ENCODE measurements at regions not wholly inside any gene's neighbourhood (a gene's known extent, or its start where the extent isn't known, plus 50 kb on each side); places are given as distances from the start of the nearest gene placed in this dataset.

DNA sequence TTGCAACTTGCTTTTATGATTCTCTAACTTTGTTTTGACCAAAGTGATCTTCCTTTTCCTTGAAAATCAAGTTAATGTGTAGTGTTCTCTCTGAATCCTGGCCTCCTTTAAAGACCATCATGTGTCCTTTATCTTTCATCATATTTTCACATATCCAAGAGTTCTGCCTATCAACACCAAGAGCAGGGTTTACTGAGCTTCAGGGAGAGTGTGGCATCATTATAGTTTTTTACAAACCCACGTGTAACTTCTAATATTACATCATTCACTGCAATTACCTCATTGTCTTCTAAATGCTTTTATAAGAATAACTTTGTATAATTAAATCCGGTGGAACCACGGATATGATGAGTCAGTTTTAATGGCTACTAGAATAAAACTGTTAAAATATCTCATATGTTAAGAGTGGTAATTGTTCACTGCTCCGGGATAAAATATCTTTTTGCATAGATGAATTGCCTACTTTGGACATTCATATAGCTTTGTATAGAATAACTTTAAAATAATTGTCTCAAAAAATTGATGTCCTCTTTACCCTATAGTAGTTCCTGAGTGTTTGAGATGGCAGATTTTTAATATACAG is 248.8 kb upstream of the GRM7 start:
- H3K9ac ChIP-seq (ENCODE audit: insufficient read depth, low read depth, low read length) = no peak overlapping the region
- ATAC-seq (no peak), DNase-seq (ENCODE audit: low spot score) (no peak), FAIRE-seq (no peak)
- H3K4me3 ChIP-seq (replicated peaks in 1 of 3; ENCODE audit: insufficient read depth in 1 of 3, low read depth in 2 of 3, low read length in 3 of 3) = no peak overlapping the region
- H3K4me2 ChIP-seq (ENCODE audit: low read depth, low read length) = no peak overlapping the region
- CTCF ChIA-PET (ENCODE audit: low intra/inter-chr PET ratio, low total read pairs) = no interaction called here
- peaks cover 89% of the 10 kb centered on the region for H3K9me3 ChIP-seq (ENCODE audit: low read length)
- no peaks in the 10 kb centered on the region for H3K4me1 ChIP-seq (ENCODE audit: insufficient read depth, low read length)
- H3K79me2 ChIP-seq (ENCODE audit: insufficient read depth, low read length) = no peaks in the 10 kb centered on the region
- H3K36me3 ChIP-seq (replicated peaks in 1 of 2; ENCODE audit: control insufficient read depth in 1 of 2, insufficient read depth in 2 of 2, low read length in 2 of 2) = no peaks in the 10 kb centered on the region
- no peak for TF ChIP-seq NCOA2 (CRISPR knock-in tag; IDR thresholded peaks at IDR 0.05)
- TF ChIP-seq RXRA (CRISPR knock-in tag; IDR thresholded peaks at IDR 0.05) = no peak
- TF ChIP-seq ZNF264 (CRISPR knock-in tag; IDR thresholded peaks at IDR 0.05) = no peak
- TF ChIP-seq MED13 (CRISPR knock-in tag; IDR thresholded peaks at IDR 0.05) = no peak
- TF ChIP-seq, protein P1, sequence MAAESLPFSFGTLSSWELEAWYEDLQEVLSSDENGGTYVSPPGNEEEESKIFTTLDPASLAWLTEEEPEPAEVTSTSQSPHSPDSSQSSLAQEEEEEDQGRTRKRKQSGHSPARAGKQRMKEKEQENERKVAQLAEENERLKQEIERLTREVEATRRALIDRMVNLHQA (CRISPR knock-in tag; IDR thresholded peaks at IDR 0.05) = no peak
- TF ChIP-seq, protein P2, sequence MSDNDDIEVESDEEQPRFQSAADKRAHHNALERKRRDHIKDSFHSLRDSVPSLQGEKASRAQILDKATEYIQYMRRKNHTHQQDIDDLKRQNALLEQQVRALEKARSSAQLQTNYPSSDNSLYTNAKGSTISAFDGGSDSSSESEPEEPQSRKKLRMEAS (IDR thresholded peaks at IDR 0.05) = no peak
- TF ChIP-seq JUN (CRISPR knock-in tag; IDR thresholded peaks at IDR 0.05) = no peak
- no peak for TF ChIP-seq THYN1 (CRISPR knock-in tag; IDR thresholded peaks at IDR 0.05; ENCODE audit: borderline replicate concordance, low read depth)
- TF ChIP-seq ZNF367 (CRISPR knock-in tag; IDR thresholded peaks at IDR 0.05; ENCODE audit: borderline replicate concordance) = no peak
- no peak for TF ChIP-seq FOXM1 (CRISPR knock-in tag; IDR thresholded peaks at IDR 0.05)
- TF ChIP-seq ZNF678 (CRISPR knock-in tag; IDR thresholded peaks at IDR 0.05) = no peak
- no peak for TF ChIP-seq SYNCRIP (IDR thresholded peaks at IDR 0.05; ENCODE audit: insufficient read depth, low read depth, low read length)
- no peak for TF ChIP-seq CEBPG (CRISPR knock-in tag; IDR thresholded peaks at IDR 0.05)
- no peaks in the 10 kb centered on the region for H4K20me1 ChIP-seq (ENCODE audit: insufficient read depth, low read length)
- WGBS (ENCODE audit: low lambda C conversion rate) = 1% methylated on average over 4 of the region's 4 CpGs
- no peak overlapping the region for H3K27ac ChIP-seq (ENCODE audit: extremely low read length, insufficient read depth, low read length)
- BruUV-seq (replicated peaks) = no TSS peak
- no peak overlapping the region for H2AFZ ChIP-seq (ENCODE audit: low read length)
- POLR2A ChIA-PET = no interaction called here
- intact Hi-C loops (cut with micrococcal nuclease; ENCODE audit: unreplicated experiment) = no loop called here
- no peaks in the 10 kb centered on the region for H3K27me3 ChIP-seq (ENCODE audit: control insufficient read depth in 1 of 2, insufficient read depth in 2 of 2, low read length in 2 of 2)
- in situ Hi-C loops (cut with HindIII; ENCODE audit: extremely low pct_ligation_motif_present, low pct_unique_long_range_greater_than_20kb) = no loop called here
